Body of pancreas (tissue), 4 donors: ENCODE measurements at regions not wholly inside any gene's neighbourhood (a gene's known extent, or its start where the extent isn't known, plus 50 kb on each side); places are given as distances from the start of the nearest gene placed in this dataset.

Experiments used
- CTCF ChIP-seq, 7 experiments: fragments of 450-650 bp in 4 of 7; fragments of 200-600 bp in 3 of 7; sonication (generic) in 3 of 7; IDR thresholded peaks; one replicate each; pipeline ENCODE4 v1.5.1; 2016 to 2019; ENCODE audit warnings: antibody characterized with exemption in 7 of 7
- POLR2A ChIP-seq, 3 donors: fragments of 450-650 bp; IDR thresholded peaks; one replicate each; pipeline ENCODE4 v1.6.1; 2016; ENCODE audit warnings: antibody characterized with exemption in 3 of 3, mild to moderate bottlenecking in 2 of 3

DNA sequence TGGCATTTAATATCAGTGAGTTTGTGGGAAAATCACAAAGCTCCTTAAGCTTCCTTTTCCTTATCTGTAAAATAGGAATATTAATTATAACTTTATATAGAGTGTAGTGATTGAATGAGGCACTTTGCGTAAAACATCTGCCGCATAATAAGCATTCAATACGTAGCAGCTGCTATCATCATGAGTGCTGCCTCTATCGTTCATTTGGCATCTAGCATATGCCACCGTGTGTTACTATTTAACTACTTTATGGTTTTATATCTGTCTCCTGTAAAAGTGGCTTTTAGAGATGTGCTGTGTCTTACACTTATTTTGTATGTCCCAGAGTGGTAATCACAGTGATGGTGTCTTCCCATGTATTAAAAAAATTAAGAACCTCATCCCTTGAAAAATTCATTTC, 729.6 kb downstream of the SORCS3 start:
- TF ChIP-seq CTCF (IDR thresholded peaks at IDR 0.05) (no peak), POLR2A (IDR thresholded peaks at IDR 0.05) (no peak)
